GM23338 (cell line): ENCODE measurements at regions not wholly inside any gene's neighbourhood (a gene's known extent, or its start where the extent isn't known, plus 50 kb on each side); places are given as distances from the start of the nearest gene placed in this dataset.

Experiments
- ATAC-seq: fragments of 200-7000 bp; cut with Tn5 transposase; 3 replicates; pipeline ENCODE4 v1.9.1; 2020
- DNase-seq: peaks from one replicate; pipeline ENCODE4 v3.0.0-alpha.2; 2015; ENCODE audit warnings: low spot score
- H2AFZ ChIP-seq: fragments of 200-600 bp; sonication (generic); 2 replicates; pipeline ENCODE4 v1.8.0; 2016; ENCODE audit warnings: antibody characterized with exemption, mild to moderate bottlenecking, moderate library complexity
- H3F3A ChIP-seq: fragments of 200-600 bp; sonication (generic); replicated peaks from 2 replicates; pipeline ENCODE4 v1.8.0; 2017; ENCODE audit warnings: antibody characterized with exemption, mixed run types, low read depth
- H3K27ac ChIP-seq: fragments of 200-600 bp; sonication (generic); 2 replicates; pipeline ENCODE4 v1.6.1; 2016; ENCODE audit warnings: low read depth
- H3K27me3 ChIP-seq: fragments of 200-600 bp; sonication (generic); 2 replicates; pipeline ENCODE4 v1.8.0; 2016; ENCODE audit warnings: mild to moderate bottlenecking, mixed run types, moderate library complexity; ENCODE audit not compliant: insufficient read depth
- H3K36me3 ChIP-seq: fragments of 200-600 bp; sonication (generic); 2 replicates; pipeline ENCODE4 v1.8.0; 2016; ENCODE audit warnings: mild to moderate bottlenecking; ENCODE audit not compliant: insufficient read depth
- H3K4me1 ChIP-seq: fragments of 200-600 bp; sonication (generic); 2 replicates; pipeline ENCODE4 v1.8.0; 2016; ENCODE audit warnings: mild to moderate bottlenecking, moderate library complexity; ENCODE audit not compliant: insufficient read depth
- H3K4me2 ChIP-seq: fragments of 200-600 bp; sonication (generic); 2 replicates; pipeline ENCODE4 v1.7.1; 2017; ENCODE audit warnings: mixed run types
- H3K4me3 ChIP-seq: fragments of 200-600 bp; sonication (generic); 2 replicates; pipeline ENCODE4 v1.6.1; 2016; ENCODE audit warnings: mixed run types
- H3K79me2 ChIP-seq: fragments of 200-600 bp; sonication (generic); replicated peaks from 2 replicates; pipeline ENCODE4 v1.8.0; 2017; ENCODE audit warnings: mild to moderate bottlenecking; ENCODE audit not compliant: insufficient read depth
- H3K9me2 ChIP-seq: fragments of 200-600 bp; sonication (generic); 2 replicates; pipeline ENCODE4 v1.8.0; 2017; ENCODE audit not compliant: insufficient read depth
- H4K20me1 ChIP-seq: fragments of 200-600 bp; sonication (generic); replicated peaks from 2 replicates; pipeline ENCODE4 v1.8.0; 2017; ENCODE audit warnings: mild to moderate bottlenecking; ENCODE audit not compliant: insufficient read depth
- H3K27ac Mint-ChIP-seq: 2 replicates; pipeline ENCODE4 v1.8.0; 2020; ENCODE audit warnings: inconsistent platforms, mild to moderate bottlenecking, moderate library complexity, mixed read lengths
- H3K27me3 Mint-ChIP-seq: 3 replicates; pipeline ENCODE4 v1.8.0; 2022; ENCODE audit warnings: low read depth, mild to moderate bottlenecking, moderate library complexity, mixed read lengths, inconsistent platforms; ENCODE audit not compliant: insufficient read depth, poor library complexity
- H3K36me3 Mint-ChIP-seq: 3 replicates; pipeline ENCODE4 v1.8.0; 2021; ENCODE audit warnings: low read depth, mild to moderate bottlenecking, inconsistent platforms, moderate library complexity, mixed read lengths
- H3K4me1 Mint-ChIP-seq: 3 replicates; pipeline ENCODE4 v1.8.0; 2020; ENCODE audit warnings: mild to moderate bottlenecking, inconsistent platforms, mixed read lengths
- H3K4me3 Mint-ChIP-seq: 3 replicates; pipeline ENCODE4 v1.8.0; 2021; ENCODE audit warnings: moderate library complexity, mild to moderate bottlenecking, inconsistent platforms, mixed read lengths
- H3K9me3 Mint-ChIP-seq: 3 replicates; pipeline ENCODE4 v1.8.0; 2020; ENCODE audit warnings: moderate library complexity, mild to moderate bottlenecking, inconsistent platforms, mixed read lengths
- CREB1 ChIP-seq: fragments of 250-450 bp; sonication (Bioruptor Pico); IDR thresholded peaks from 2 replicates; pipeline ENCODE4 v1.5.0; 2020; ENCODE audit warnings: low read depth, mild to moderate bottlenecking, moderate library complexity
- CTCF ChIP-seq, 2 experiments: fragments of 200-600 bp in 1 of 2; sonication (generic) in 1 of 2; conservative IDR thresholded peaks; 2 replicates each; pipeline versions ENCODE4 v1.5.1 to v1.6.1; 2016 to 2017; ENCODE audit warnings: antibody characterized with exemption in 2 of 2, low read depth in 2 of 2, mild to moderate bottlenecking in 2 of 2, moderate library complexity in 1 of 2
- ETS1 ChIP-seq: IDR thresholded peaks from 2 replicates; pipeline ENCODE4 v1.6.1; 2016; ENCODE audit warnings: antibody characterized with exemption
- EZH2 ChIP-seq: fragments of 200-600 bp; sonication (generic); IDR thresholded peaks from one replicate; pipeline ENCODE4 v1.8.0; 2017; ENCODE audit warnings: antibody characterized with exemption, mild to moderate bottlenecking, low read depth; ENCODE audit not compliant: unreplicated experiment
- EZH2phosphoT487 ChIP-seq: fragments of 200-600 bp; sonication (generic); IDR thresholded peaks from one replicate; pipeline ENCODE4 v1.8.1; 2018; ENCODE audit warnings: antibody characterized with exemption; ENCODE audit not compliant: unreplicated experiment
- JUNB ChIP-seq: IDR thresholded peaks from one replicate; pipeline ENCODE4 v1.6.1; 2016; ENCODE audit warnings: antibody characterized with exemption; ENCODE audit not compliant: unreplicated experiment
- NANOG ChIP-seq: IDR thresholded peaks from 2 replicates; pipeline ENCODE4 v1.6.1; 2016; ENCODE audit warnings: antibody characterized with exemption, borderline replicate concordance
- POLR2AphosphoS5 ChIP-seq: IDR thresholded peaks from 2 replicates; pipeline ENCODE4 v1.6.1; 2016; ENCODE audit warnings: antibody characterized with exemption, low read depth
- REST ChIP-seq: IDR thresholded peaks from one replicate; pipeline ENCODE4 v1.6.1; 2018; ENCODE audit warnings: antibody characterized with exemption; ENCODE audit not compliant: unreplicated experiment
- STAT1 ChIP-seq: IDR thresholded peaks from one replicate; pipeline ENCODE4 v1.6.1; 2016; ENCODE audit warnings: antibody characterized with exemption; ENCODE audit not compliant: unreplicated experiment
- ZNF114 ChIP-seq: fragments of 250-450 bp; sonication (Bioruptor Pico); IDR thresholded peaks from 2 replicates; pipeline ENCODE4 v1.5.0; 2020; ENCODE audit warnings: mild to moderate bottlenecking, moderate library complexity
- ZNF331 ChIP-seq: fragments of 250-450 bp; sonication (Bioruptor Pico); IDR thresholded peaks from 2 replicates; pipeline ENCODE4 v1.5.0; 2020; ENCODE audit warnings: low read depth, mild to moderate bottlenecking, moderate library complexity
- ZNF462 ChIP-seq: fragments of 250-450 bp; sonication (Bioruptor Pico); IDR thresholded peaks from 2 replicates; pipeline ENCODE4 v1.5.0; 2020; ENCODE audit warnings: mild to moderate bottlenecking, moderate library complexity

GRCh38 chr2:136653861-136654260 lies 111.5 kb upstream of the THSD7B start:
- DNase-seq: no peak
- no peak overlapping the region for H3K4me3 ChIP-seq
- H3K36me3 Mint-ChIP-seq: no peaks in the 10 kb centered on the region
- no peak overlapping the region for H2AFZ ChIP-seq
- H3K27me3 ChIP-seq: no peaks in the 10 kb centered on the region
- H3K27ac ChIP-seq: no peak overlapping the region
- TF ChIP-seq STAT1: no peak
- no peak for TF ChIP-seq EZH2phosphoT487
- TF ChIP-seq ZNF114 (CRISPR knock-in tag): no peak
- no peak for TF ChIP-seq CTCF (conservative IDR thresholded peaks at IDR 0.05; ENCODE audit: low read depth in 2 of 2)
- no peak for TF ChIP-seq ZNF462
- no peak for TF ChIP-seq REST
- TF ChIP-seq JUNB: no peak
- TF ChIP-seq EZH2: no peak
- TF ChIP-seq NANOG: no peak
- TF ChIP-seq POLR2AphosphoS5: no peak
- TF ChIP-seq ZNF331 (CRISPR knock-in tag): no peak
- TF ChIP-seq ETS1: no peak
- no peak for TF ChIP-seq CREB1 (CRISPR knock-in tag)
- H3K79me2 ChIP-seq: no peaks in the 10 kb centered on the region
- H3K4me1 Mint-ChIP-seq: peaks cover 14% of the 10 kb centered on the region
- peaks cover 18% of the 10 kb centered on the region for H3K9me2 ChIP-seq
- H4K20me1 ChIP-seq: no peaks in the 10 kb centered on the region
- ATAC-seq: no peak
- H3K27me3 Mint-ChIP-seq: no peaks in the 10 kb centered on the region
- H3K27ac Mint-ChIP-seq: no peak overlapping the region
- no peaks in the 10 kb centered on the region for H3K9me3 Mint-ChIP-seq
- peak overlapping the region; percentile 53; the same call in 1 of the 2 replicates for H3K4me2 ChIP-seq
- H3K36me3 ChIP-seq: no peaks in the 10 kb centered on the region
- H3F3A ChIP-seq: no peaks in the 10 kb centered on the region
- peaks cover 14% of the 10 kb centered on the region for H3K4me1 ChIP-seq
- H3K4me3 Mint-ChIP-seq: no peak overlapping the region
